GM12865 (cell line): ENCODE measurements at regions not wholly inside any gene's neighbourhood (a gene's known extent, or its start where the extent isn't known, plus 50 kb on each side); places are given as distances from the start of the nearest gene placed in this dataset.
A peak's percentile ranks its signal among the peaks of the same experiment; 100 is the strongest.

ENCODE experiments used
- DNase-seq: peaks from one replicate; pipeline ENCODE4 v3.0.0; 2010; ENCODE audit warnings: low read depth
- H3K4me3 ChIP-seq: 2 replicates; pipeline ENCODE4 v1.5.1; 2011; ENCODE audit warnings: mild to moderate bottlenecking, low read depth, low read length, control low read depth
- TF ChIP-seq, protein P1 (sequence below): IDR thresholded peaks from 2 replicates; pipeline ENCODE4 v1.5.1; 2011; ENCODE audit warnings: low read length, control low read depth, low read depth, inconsistent platforms; ENCODE audit not compliant: insufficient read depth; ENCODE audit errors: missing control alignments

DNA sequence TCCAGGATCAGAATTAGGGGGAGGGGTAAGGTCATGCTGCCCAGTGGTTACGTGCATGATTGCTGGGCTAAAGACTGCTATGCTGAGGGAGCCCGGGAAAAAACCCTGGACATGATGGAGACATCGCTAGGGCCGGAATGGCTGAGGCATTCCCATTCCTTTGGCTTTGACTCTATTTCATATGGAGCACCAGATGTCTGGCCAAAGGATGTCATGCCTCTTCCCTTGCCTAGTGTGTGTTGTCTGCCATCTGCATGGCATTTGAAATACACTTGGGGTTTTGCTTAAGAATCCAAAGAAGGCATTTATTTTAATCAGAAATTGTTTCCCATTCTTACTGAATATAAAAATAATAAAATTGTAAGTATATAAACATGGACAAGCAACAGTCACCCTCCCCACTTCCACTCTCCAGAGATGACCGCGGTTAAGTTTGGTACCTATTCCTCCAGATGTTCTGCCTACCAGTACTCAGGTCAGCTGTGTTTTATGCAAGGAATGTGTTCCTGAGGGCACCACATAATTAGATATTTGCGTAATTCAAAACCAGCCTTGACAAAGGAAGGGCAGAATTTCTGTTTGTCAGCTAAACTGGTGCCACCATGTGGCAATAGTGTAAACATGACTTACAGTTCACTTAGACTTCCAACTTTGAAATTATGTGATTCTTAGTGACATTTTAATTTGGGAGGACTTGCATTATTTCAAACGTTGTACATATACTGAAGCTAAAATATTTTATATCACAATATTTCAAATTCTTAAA, 105.9 kb downstream of the CT47B1 start:
- TF ChIP-seq, protein P1, sequence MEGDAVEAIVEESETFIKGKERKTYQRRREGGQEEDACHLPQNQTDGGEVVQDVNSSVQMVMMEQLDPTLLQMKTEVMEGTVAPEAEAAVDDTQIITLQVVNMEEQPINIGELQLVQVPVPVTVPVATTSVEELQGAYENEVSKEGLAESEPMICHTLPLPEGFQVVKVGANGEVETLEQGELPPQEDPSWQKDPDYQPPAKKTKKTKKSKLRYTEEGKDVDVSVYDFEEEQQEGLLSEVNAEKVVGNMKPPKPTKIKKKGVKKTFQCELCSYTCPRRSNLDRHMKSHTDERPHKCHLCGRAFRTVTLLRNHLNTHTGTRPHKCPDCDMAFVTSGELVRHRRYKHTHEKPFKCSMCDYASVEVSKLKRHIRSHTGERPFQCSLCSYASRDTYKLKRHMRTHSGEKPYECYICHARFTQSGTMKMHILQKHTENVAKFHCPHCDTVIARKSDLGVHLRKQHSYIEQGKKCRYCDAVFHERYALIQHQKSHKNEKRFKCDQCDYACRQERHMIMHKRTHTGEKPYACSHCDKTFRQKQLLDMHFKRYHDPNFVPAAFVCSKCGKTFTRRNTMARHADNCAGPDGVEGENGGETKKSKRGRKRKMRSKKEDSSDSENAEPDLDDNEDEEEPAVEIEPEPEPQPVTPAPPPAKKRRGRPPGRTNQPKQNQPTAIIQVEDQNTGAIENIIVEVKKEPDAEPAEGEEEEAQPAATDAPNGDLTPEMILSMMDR, result peak; percentile 19
- no peak overlapping the region for H3K4me3 ChIP-seq
- peak; percentile 50 for DNase-seq

DNA sequence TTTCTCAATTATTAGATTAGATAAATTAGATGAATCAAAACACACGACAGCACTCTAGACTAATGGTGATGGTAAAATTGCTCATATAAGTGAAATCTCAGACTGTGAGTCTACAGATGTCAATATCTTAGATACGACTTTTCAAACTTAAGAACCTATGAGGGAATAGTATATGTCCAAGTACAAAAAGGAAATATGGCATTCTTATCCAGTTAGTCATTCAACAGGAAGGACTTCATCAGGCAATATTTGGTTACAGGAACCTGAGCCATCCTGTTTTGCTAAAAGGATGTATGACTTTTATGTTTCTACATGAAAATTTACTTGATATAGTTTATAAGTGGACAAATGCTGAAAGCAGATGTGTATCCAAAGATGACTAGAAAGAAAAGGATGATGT, 107.0 kb downstream of the CT47B1 start:
- DNase-seq, result no peak
- TF ChIP-seq, protein P1, result no peak
- H3K4me3 ChIP-seq, result no peak overlapping the region

DNA sequence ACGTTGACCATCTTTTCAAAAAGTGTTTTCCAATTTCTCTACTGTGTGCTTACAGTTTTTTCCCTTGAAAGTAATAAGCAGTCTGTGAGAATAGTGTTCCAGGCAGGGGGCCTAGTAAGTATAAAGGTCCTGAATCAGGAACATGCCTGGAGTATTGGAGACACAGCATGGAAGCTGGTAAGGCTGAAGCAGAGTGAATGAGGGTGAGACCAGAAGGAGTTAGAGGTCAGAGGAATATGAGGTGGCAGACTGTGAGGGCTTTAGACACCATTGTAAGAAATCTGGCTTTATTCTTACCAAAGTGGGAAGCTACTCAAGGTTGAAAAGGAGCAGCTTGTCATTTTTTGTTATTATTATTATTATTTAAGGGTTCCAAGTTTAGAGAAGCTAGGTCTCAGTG, 107.4 kb downstream of the CT47B1 start:
- no peak for DNase-seq
- H3K4me3 ChIP-seq, result no peak overlapping the region
- TF ChIP-seq, protein P1, result no peak

DNA sequence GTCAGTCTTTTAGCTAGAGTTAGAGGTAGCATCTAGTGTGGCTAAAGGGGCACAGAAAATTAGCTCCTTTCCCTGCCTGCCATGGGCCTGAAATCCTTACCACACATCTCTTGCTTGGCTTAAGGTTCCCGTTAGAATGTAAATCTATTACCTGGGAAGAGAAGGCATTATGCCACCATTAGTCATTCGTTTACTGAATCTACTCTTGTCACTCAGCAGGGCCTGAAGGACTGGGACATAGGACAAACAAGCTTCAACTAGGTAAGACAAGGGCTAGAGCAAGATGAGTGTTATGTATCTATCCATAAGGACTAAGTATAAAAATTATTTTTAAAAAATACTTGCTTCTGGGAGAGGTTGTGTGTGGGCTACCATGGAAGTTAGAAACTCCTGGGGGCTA, 112.4 kb downstream of the CT47B1 start:
- TF ChIP-seq, protein P1, result no peak
- H3K4me3 ChIP-seq, result no peak overlapping the region
- DNase-seq, result no peak

DNA sequence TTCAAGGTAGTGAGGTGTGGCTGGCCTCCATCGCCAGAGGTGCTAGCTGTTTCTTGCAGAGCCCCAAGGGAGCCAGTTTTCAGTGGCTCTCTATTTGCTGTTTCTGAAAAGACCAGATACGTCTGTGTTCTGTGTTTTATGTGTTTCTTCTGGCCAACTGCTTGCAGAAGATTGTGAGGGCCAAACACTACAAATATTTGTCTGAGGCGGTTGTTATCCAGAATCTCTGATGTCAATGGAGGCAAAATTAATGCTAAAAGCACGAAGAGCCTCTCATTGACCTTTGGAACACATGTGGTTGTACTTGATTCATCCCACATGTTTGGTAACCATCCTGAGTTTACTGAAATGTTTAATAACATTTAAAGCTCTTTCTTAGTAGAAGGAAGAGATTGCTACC, 113.9 kb downstream of the CT47B1 start:
- no peak overlapping the region for H3K4me3 ChIP-seq
- TF ChIP-seq, protein P1, result no peak
- DNase-seq, result no peak

DNA sequence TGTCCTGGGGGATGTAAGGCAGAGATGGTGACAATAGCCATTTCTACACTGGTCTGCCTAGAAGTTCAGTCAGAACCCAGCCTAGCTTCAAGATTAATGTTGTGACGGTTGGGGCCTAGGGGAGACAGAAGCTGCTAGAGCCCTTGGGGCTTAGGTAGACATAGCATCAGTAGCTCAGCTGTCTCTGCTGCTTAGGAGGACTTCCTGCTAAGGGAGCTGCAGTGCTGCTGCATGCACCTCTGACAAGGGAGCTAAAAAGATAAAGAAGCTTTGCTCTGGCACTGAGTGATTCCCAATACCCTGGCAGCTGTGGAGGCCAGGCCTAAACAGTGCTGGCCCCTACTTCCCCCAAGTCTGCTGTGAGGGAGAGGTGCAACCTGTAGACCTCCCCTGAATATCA, 116.0 kb downstream of the CT47B1 start:
- TF ChIP-seq, protein P1, result no peak
- H3K4me3 ChIP-seq, result no peak overlapping the region
- DNase-seq, result no peak
